RWPE1 (cell line): ENCODE measurements at regions not wholly inside any gene's neighbourhood (a gene's known extent, or its start where the extent isn't known, plus 50 kb on each side); places are given as distances from the start of the nearest gene placed in this dataset.

Experiments
- CTCF ChIA-PET: fragments of 350-600 bp; sonication (Branson Sonifier 250); formaldehyde crosslinking; extraction: SDS; loops from one replicate; lab custom pipeline; 2021; lab: Yijun Ruan, JAX
- POLR2A ChIA-PET: fragments of 400-600 bp; formaldehyde crosslinking; extraction: SDS; loops from one replicate; lab custom pipeline; 2020; ENCODE audit warnings: antibody characterized with exemption; ENCODE audit not compliant: low non-redundant PET; lab: Yijun Ruan, JAX
- DNase-seq: peaks from one replicate; pipeline ENCODE4 v3.0.0; 2012; ENCODE audit warnings: low spot score
- H3K27ac ChIP-seq: fragments of 450-650 bp; 2 replicates; pipeline ENCODE4 v1.5.1; 2017
- CTCF ChIP-seq: fragments of 450-650 bp; conservative IDR thresholded peaks from 2 replicates; pipeline ENCODE4 v1.5.1; 2017; ENCODE audit warnings: low read depth, mild to moderate bottlenecking

DNA sequence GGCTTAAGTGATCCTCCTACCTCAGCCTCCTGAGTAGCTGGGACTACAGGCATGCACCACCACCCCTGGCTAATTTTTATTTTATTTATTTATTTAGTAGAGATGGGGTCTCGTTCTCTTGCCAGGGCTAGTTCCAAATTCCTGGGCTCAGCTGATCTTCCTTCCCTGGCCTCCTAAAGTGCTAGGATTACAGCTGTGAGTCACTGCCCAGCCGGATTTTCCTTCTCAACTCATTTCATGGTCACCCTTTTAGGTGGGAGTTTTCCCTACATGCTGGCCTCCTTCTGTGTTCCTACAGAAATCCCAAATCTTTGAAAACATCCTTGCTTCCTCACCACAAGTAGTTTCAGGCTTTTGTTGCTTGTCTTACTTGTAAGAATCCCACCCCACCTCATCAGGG is 102.1 kb upstream of the SIAH1 start:
- DNase-seq, result no peak
- ChIA-PET CTCF (interaction anchor here (0.7 kb wide), 1 partner anchor 87 kb away, joined by 3 read pairs; no protein-coding TSS in a partner anchor), POLR2A (no interaction called here)
- H3K27ac ChIP-seq, result no peak overlapping the region
- no peak for TF ChIP-seq CTCF

GRCh38 chr16:48481772-48482171 is 96.6 kb upstream of the SIAH1 start:
- POLR2A ChIA-PET, result no interaction called here
- CTCF ChIA-PET, result no interaction called here
- H3K27ac ChIP-seq, result no peak overlapping the region
- no peak for DNase-seq
- TF ChIP-seq CTCF, result no peak

DNA sequence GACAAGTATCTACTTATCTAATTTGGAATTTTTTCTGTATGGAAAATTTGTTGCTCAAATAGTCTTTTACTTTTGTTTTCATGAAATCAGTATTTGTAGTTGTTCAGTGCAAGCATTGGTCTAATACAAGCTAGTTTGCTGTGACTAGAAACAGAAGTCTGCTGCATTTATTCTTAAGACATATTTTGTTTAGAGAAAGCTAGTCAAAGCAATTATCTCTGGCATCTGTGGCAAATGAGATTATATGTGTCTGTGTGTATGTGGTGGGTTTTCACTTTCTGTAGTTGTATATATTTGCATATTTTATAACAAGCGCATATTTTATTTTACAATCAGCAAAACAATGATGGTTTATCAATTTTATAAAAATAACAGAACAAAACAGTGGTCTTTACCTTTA is 96.0 kb upstream of the SIAH1 start:
- POLR2A ChIA-PET, result no interaction called here
- TF ChIP-seq CTCF, result no peak

GRCh38 chr16:48479955-48480354 is 94.7 kb upstream of the SIAH1 start:
- ChIA-PET POLR2A (no interaction called here), CTCF (no interaction called here)
- no peak for TF ChIP-seq CTCF
- DNase-seq, result no peak
- H3K27ac ChIP-seq, result no peak overlapping the region

More for the DNA sequence above, 96.0 kb upstream of the SIAH1 start:
- H3K27ac ChIP-seq, result no peak overlapping the region
- DNase-seq, result no peak
- CTCF ChIA-PET, result no interaction called here

GRCh38 chr16:48479329-48479728 is 94.1 kb upstream of the SIAH1 start:
- CTCF ChIA-PET, result no interaction called here

DNA sequence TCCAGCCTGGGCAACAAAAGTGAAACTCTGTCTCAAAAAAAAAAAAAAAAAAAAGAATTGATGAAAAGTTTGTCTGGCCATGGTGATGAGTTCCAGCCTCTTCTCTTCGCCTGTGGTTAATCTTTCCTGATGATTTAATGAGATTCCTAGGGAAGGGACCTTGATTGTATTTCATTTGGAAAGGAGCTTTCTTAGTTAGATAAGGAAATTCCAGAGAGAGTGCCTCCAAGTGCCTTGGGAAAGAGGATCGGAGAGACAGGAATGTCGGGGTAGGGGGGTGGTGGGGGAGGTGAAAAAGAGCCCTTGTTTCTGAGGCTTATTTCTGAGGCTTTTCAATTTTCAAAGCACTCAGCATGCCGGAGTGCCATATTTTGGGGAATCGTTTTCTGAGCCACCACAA is 93.2 kb upstream of the SIAH1 start:
- H3K27ac ChIP-seq, result no peak overlapping the region
- DNase-seq, result no peak
- TF ChIP-seq CTCF, result no peak
- ChIA-PET POLR2A (no interaction called here), CTCF (no interaction called here)

More at GRCh38 chr16:48479329-48479728, 94.1 kb upstream of the SIAH1 start:
- TF ChIP-seq CTCF, result no peak
- no peak overlapping the region for H3K27ac ChIP-seq
- POLR2A ChIA-PET, result no interaction called here
- DNase-seq, result no peak

DNA sequence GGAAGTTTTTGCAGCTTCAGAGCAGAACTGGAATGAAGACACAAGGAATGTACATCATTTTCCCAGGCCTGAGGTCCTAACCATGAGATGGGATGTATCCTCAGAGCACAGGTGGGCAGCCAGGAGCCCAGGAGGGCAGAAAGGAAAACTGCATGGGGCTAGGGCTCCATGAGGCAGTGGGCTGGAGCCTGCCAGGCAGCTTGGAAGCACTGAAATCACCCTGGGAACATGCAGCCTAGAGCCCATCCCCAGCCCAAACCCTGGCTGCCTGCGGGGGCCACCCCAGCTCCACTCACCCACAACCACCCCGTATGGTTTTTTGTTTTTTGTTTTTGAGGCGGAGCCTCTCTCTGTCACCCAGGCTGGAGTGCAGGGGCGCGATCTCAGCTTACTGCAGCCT is 86.2 kb upstream of the SIAH1 start:
- H3K27ac ChIP-seq, result no peak overlapping the region
- DNase-seq, result no peak
- no peak for TF ChIP-seq CTCF
- POLR2A ChIA-PET, result no interaction called here
- CTCF ChIA-PET, result no interaction called here
